ENCODE measurements at regions not wholly inside any gene's neighbourhood (a gene's known extent, or its start where the extent isn't known, plus 50 kb on each side); places are given as distances from the start of the nearest gene placed in this dataset.
"Not testable (repeated sequence)": the region's sequence is repeated elsewhere in the genome, so short reads cannot be mapped to it uniquely, and the experiment has no call there.

DNA sequence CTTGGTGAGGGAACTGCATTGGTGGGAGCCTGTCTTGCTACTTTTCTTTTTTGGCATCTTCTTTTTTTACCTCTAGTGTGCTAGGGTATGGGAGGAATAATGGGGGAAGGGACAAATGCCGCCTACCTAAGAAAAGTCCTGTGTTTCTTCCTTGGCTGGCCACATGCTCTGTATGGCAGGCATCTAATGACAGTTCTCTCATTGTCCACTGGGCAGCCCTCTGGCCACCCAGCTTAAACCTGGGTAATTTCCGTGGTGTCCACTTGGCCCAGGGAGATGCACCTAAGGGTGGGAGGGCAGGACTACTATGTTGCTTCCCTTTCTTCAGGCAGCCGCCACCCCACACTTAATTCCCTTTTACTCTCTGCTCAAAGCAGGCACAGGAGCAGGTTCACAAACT is 173.1 kb downstream of the YTHDC2 start:
- intact Hi-C loops (cut with micrococcal nuclease), result no loop called here
- DNase-seq, result no peak
- Mint-ChIP-seq H3K27ac (no peak overlapping the region), H3K4me1 (ENCODE audit: low read depth) (no peaks in the 10 kb centered on the region), H3K36me3 (ENCODE audit: low read depth) (no peaks in the 10 kb centered on the region), H3K4me3 (no peak overlapping the region), H3K9me3 (no peaks in the 10 kb centered on the region), H3K27me3 (ENCODE audit: low read depth) (peaks cover 18% of the 10 kb centered on the region)
- CTCF ChIA-PET, result no interaction called here

DNA sequence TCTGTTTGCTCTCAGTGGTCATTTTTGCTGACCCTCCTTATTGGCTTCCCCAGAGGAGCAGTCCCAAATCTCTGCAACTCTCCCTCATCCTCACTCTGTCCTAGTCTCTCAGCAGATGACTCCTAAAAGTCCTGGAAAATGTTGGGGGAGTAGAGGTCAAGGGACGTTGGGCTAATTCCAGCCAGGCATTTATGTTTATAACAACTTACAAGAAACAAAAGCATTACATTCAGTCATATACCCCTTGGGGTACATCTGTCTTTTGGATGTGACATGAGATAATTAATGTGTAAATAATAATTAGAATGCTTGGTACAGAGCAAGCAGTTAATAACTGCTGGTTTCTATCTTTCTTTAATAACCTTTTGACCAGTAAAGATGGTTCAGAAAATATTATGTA is 176.2 kb downstream of the YTHDC2 start:
- no peaks in the 10 kb centered on the region for H3K9me3 Mint-ChIP-seq
- CTCF ChIA-PET, result no interaction called here
- intact Hi-C loops (cut with micrococcal nuclease), result no loop called here
- peaks cover 38% of the 10 kb centered on the region for H3K27me3 Mint-ChIP-seq (ENCODE audit: low read depth)
- H3K4me1 Mint-ChIP-seq (ENCODE audit: low read depth), result no peaks in the 10 kb centered on the region
- no peak for DNase-seq
- no peak overlapping the region for H3K4me3 Mint-ChIP-seq
- no peaks in the 10 kb centered on the region for H3K36me3 Mint-ChIP-seq (ENCODE audit: low read depth)
- H3K27ac Mint-ChIP-seq, result no peak overlapping the region

DNA sequence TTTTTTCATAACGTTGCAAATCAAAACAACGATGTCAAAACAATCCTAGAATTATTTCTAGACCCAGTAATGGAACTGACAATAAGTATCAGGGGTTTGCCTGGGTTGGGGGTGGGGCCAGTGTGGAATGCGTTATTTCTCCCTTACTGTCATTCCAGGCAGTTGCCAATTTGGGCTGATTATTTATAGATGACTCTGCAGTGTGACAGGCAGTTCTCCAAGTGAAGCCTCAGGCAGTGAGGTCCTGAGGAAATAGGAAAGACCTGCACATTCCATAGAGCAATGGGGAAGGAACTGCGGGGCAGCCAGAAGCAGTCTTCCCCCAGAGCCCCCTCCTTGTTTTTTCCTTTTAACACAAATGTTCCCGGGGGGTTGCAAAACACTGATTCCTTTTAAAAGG is 179.0 kb downstream of the YTHDC2 start:
- no peak overlapping the region for H3K27ac Mint-ChIP-seq
- no peaks in the 10 kb centered on the region for H3K4me1 Mint-ChIP-seq (ENCODE audit: low read depth)
- peaks cover 47% of the 10 kb centered on the region for H3K27me3 Mint-ChIP-seq (ENCODE audit: low read depth)
- H3K36me3 Mint-ChIP-seq (ENCODE audit: low read depth), result no peaks in the 10 kb centered on the region
- H3K9me3 Mint-ChIP-seq, result no peaks in the 10 kb centered on the region
- DNase-seq, result no peak
- no peak overlapping the region for H3K4me3 Mint-ChIP-seq
- intact Hi-C loops (cut with micrococcal nuclease), result no loop called here
- CTCF ChIA-PET, result no interaction called here

DNA sequence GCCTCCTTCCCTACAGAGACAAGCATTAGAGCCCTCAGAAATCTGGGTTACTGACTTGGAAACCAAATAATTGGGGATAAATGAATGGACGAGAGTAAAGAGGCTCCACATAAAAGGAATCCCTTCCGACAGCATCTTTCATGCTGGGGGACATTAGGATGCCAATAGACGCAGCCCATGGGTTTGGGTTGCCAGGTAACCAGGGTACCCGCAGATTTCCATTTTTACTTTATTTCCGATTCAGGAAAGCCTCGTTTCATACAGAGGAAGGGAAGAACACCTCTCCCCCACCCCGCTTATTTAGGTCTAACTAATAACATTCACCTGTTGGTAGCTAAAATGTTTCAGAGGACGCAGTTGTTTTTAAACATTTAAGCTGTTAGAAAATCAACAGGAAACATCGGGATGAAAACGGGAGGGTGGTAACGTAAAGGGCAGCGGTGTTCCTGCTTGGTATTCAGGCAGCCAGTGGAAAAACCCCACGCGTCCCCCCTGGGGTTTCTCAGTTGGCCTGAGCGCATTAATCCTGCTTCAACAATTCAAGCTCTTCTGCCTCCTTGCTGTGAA is 179.5 kb downstream of the YTHDC2 start:
- Mint-ChIP-seq H3K4me3 (no peak overlapping the region), H3K36me3 (ENCODE audit: low read depth) (no peaks in the 10 kb centered on the region), H3K27me3 (ENCODE audit: low read depth) (peaks cover 51% of the 10 kb centered on the region), H3K27ac (no peak overlapping the region), H3K4me1 (ENCODE audit: low read depth) (no peaks in the 10 kb centered on the region), H3K9me3 (no peaks in the 10 kb centered on the region)
- DNase-seq, result no peak
- CTCF ChIA-PET, result no interaction called here
- intact Hi-C loops (cut with micrococcal nuclease), result no loop called here

DNA sequence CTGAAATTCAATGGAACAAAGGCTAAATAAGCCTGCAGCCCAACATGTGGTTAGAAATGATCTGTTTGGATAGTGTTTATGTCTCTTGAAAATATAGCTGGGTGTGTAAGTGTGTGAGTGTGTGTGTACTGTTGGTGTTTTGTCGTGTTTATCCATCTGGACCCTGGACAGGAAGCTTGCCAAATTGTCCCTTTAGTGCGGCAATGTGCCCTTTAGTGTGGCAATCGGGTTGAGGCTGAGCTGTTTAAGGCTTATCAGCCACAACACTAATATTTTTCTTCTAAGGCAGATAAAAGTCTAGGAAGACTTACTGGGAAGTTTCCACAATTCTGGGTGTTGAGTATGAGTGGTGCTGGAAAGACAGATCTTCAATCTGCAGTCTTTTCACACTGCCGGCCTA is 180.2 kb downstream of the YTHDC2 start:
- Mint-ChIP-seq H3K4me1 (ENCODE audit: low read depth) (no peaks in the 10 kb centered on the region), H3K9me3 (no peaks in the 10 kb centered on the region), H3K4me3 (no peak overlapping the region), H3K27ac (no peak overlapping the region), H3K36me3 (ENCODE audit: low read depth) (no peaks in the 10 kb centered on the region), H3K27me3 (ENCODE audit: low read depth) (peaks cover 49% of the 10 kb centered on the region)
- CTCF ChIA-PET, result no interaction called here
- DNase-seq, result no peak
- intact Hi-C loops (cut with micrococcal nuclease), result no loop called here

DNA sequence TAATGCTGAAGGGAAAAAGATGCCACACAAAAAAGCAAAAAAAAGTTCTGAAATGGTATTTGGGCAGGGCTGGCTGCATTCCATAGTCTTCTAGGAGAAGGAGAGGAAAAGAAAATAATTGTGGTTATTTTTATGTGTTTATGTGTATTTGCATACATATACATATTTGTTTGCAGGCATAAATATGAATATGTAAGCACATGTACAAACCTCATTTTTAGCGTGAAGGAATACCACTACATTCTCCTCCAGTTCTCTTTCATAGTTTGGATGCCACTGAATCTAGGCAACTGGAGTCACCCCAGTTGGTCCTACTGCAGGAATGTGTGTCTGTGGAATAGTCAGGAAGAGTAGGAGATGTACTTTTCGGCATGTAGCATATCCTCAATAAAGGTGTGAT is 181.1 kb downstream of the YTHDC2 start:
- Mint-ChIP-seq H3K27me3 (ENCODE audit: low read depth) (peaks cover 43% of the 10 kb centered on the region), H3K36me3 (ENCODE audit: low read depth) (no peaks in the 10 kb centered on the region), H3K9me3 (no peaks in the 10 kb centered on the region), H3K4me1 (ENCODE audit: low read depth) (no peaks in the 10 kb centered on the region), H3K27ac (no peak overlapping the region), H3K4me3 (no peak overlapping the region)
- no peak for DNase-seq
- CTCF ChIA-PET, result interaction anchor here (0.6 kb wide), 1 partner anchor 1486 kb away, joined by 3 read pairs; no protein-coding TSS in a partner anchor
- intact Hi-C loops (cut with micrococcal nuclease), result no loop called here

DNA sequence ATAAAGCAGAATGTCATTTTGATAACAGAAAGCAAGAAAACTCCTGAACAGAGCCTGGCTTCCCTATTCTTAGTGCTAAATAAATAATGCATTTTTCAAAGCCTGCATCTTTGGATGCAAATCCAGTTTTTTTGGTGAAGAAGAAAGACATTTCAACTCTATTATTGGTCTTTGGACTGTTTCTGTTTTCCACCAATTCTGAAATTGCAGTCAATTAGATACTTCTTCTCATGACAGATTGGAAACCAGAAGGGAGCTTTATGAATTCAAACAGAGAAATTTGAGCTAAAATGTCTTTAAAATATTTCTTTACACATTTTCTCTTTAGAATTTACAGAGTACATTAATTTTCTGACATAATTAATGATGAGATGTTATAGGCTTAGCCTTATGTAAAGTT is 189.8 kb downstream of the YTHDC2 start:
- H3K4me3 Mint-ChIP-seq, result no peak overlapping the region
- peaks cover 20% of the 10 kb centered on the region for H3K9me3 Mint-ChIP-seq
- H3K4me1 Mint-ChIP-seq (ENCODE audit: low read depth), result no peaks in the 10 kb centered on the region
- peaks cover 8% of the 10 kb centered on the region for H3K27me3 Mint-ChIP-seq (ENCODE audit: low read depth)
- no peaks in the 10 kb centered on the region for H3K36me3 Mint-ChIP-seq (ENCODE audit: low read depth)
- CTCF ChIA-PET, result interaction anchor here (0.5 kb wide), 1 partner anchor 630 kb away, joined by 3 read pairs; no protein-coding TSS in a partner anchor
- DNase-seq, result no peak
- no peak overlapping the region for H3K27ac Mint-ChIP-seq
- intact Hi-C loops (cut with micrococcal nuclease), result no loop called here

DNA sequence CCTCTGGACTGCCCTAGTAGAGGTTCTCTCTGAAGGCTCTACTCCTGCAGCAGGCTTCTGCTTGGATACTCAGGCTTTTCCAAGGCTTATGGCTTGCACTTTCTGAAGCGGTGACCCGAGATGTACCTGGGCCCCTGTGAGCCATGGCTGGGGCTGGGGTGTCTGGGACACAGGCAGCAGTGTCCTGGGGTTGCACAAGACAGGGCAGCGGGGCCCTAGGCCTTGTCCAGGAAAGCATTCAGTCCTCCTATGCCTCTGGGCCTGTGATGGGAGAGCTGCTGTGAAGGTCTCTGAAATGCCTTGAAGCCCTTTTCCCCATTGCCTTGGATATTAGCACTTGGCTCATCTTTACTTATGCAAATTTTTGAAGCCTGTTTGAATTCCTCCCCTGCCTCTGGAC is 192.2 kb downstream of the YTHDC2 start:
- intact Hi-C loops (cut with micrococcal nuclease), result no loop called here
- CTCF ChIA-PET, result no interaction called here
- Mint-ChIP-seq H3K4me1 (ENCODE audit: low read depth) (no peaks in the 10 kb centered on the region), H3K4me3 (no peak overlapping the region), H3K27ac (no peak overlapping the region), H3K36me3 (ENCODE audit: low read depth) (no peaks in the 10 kb centered on the region), H3K9me3 (peaks cover 20% of the 10 kb centered on the region), H3K27me3 (ENCODE audit: low read depth) (peaks cover 14% of the 10 kb centered on the region)
- no peak for DNase-seq

DNA sequence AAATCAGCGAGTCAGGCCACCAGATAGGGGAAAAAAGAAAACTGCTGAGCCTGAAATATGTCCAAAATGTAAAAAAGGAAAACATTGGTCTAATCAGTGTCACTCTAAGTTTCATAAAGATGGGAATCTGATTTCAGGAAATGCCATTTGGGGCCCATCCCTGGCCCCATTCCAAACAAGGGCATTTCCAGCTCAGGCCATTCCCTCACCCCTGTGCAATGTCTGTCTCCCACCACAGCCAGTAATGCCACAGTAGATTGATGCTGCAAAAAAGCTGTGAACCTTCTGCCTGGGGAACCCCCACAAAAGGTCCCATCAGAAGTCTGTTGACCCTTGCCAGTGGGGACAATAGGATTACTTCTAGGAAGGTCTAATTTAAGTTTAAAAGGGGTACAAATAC is 199.6 kb downstream of the YTHDC2 start:
- no peak for DNase-seq
- Mint-ChIP-seq H3K9me3 (peaks cover 20% of the 10 kb centered on the region), H3K4me3 (no peak overlapping the region), H3K36me3 (ENCODE audit: low read depth) (peaks cover 2% of the 10 kb centered on the region), H3K27me3 (ENCODE audit: low read depth) (peaks cover 9% of the 10 kb centered on the region), H3K4me1 (ENCODE audit: low read depth) (no peaks in the 10 kb centered on the region), H3K27ac (no peak overlapping the region)
- intact Hi-C loops (cut with micrococcal nuclease), result no loop called here
- CTCF ChIA-PET, result no interaction called here

DNA sequence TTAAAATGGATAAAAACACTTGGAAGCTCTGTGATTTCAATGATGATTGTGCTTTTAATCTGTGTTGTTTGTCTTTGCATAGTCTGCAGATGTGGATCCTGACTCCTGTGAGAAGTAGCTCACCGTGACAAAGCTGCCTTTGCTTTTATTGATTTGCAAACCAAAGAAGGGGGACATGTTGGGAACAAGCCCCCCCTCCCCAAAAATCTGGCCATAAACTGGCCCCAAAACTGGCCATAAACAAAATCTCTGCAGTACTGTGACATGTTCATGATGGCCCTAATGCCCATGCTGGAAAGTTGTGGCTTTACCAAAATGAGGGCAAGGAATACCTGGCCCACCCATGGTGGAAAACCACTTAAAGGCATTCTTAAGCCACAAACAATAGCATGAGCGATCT is 202.4 kb downstream of the YTHDC2 start:
- H3K4me3 Mint-ChIP-seq; CTCF ChIA-PET; H3K36me3 Mint-ChIP-seq (ENCODE audit: low read depth); intact Hi-C loops (cut with micrococcal nuclease); H3K4me1 Mint-ChIP-seq (ENCODE audit: low read depth); H3K27ac Mint-ChIP-seq; DNase-seq; H3K27me3 Mint-ChIP-seq (ENCODE audit: low read depth): not testable (repeated sequence)
- peaks cover 21% of the 10 kb centered on the region for H3K9me3 Mint-ChIP-seq

DNA sequence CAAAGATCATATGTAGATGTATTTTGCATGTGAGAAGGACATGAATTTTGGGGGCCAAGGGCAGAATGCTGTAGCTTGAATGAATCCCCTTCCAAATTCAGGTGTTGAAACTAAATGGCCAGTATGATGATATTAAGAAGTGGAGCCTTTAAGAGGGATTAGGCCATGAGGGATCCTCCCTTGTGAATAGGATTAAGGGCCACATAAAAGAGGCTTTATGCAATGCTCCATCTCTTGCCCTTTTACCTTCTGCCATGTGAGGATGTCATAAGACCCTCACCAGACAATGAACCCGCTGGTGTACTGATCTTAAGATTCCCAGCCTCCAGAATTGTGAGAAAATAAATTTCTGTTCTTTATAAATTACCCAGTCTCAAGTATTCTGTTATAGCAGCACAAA is 206.1 kb downstream of the YTHDC2 start:
- CTCF ChIA-PET, result no interaction called here
- intact Hi-C loops (cut with micrococcal nuclease), result no loop called here
- no peaks in the 10 kb centered on the region for H3K36me3 Mint-ChIP-seq (ENCODE audit: low read depth)
- H3K4me3 Mint-ChIP-seq, result no peak overlapping the region
- H3K9me3 Mint-ChIP-seq, result peaks cover 15% of the 10 kb centered on the region
- H3K27ac Mint-ChIP-seq, result no peak overlapping the region
- DNase-seq, result no peak
- H3K4me1 Mint-ChIP-seq (ENCODE audit: low read depth), result no peaks in the 10 kb centered on the region
- no peaks in the 10 kb centered on the region for H3K27me3 Mint-ChIP-seq (ENCODE audit: low read depth)

DNA sequence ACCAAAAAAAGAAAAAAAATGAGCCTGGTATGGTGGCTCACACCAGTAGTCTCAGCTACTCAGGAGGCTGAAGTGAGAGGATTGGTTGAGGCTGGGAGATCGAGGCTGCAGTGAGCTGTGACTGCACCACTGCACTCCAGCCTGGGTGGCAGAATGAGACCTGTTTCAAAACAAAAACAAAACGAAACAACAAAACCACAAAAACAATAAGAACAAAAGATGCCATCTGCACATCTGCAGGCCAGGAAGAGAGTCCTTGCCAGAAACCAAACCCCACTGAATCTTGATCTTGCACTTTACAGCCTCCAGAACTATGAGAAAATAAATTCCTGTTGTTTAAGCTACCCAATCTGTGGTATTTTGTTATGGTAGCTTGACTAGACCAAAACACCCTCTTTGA is 207.7 kb downstream of the YTHDC2 start:
- H3K4me3 Mint-ChIP-seq, result no peak overlapping the region
- H3K4me1 Mint-ChIP-seq (ENCODE audit: low read depth), result no peaks in the 10 kb centered on the region
- intact Hi-C loops (cut with micrococcal nuclease), result no loop called here
- H3K9me3 Mint-ChIP-seq, result peaks cover 8% of the 10 kb centered on the region
- H3K36me3 Mint-ChIP-seq (ENCODE audit: low read depth), result no peaks in the 10 kb centered on the region
- no peak for DNase-seq
- H3K27ac Mint-ChIP-seq, result no peak overlapping the region
- CTCF ChIA-PET, result no interaction called here
- H3K27me3 Mint-ChIP-seq (ENCODE audit: low read depth), result no peaks in the 10 kb centered on the region

DNA sequence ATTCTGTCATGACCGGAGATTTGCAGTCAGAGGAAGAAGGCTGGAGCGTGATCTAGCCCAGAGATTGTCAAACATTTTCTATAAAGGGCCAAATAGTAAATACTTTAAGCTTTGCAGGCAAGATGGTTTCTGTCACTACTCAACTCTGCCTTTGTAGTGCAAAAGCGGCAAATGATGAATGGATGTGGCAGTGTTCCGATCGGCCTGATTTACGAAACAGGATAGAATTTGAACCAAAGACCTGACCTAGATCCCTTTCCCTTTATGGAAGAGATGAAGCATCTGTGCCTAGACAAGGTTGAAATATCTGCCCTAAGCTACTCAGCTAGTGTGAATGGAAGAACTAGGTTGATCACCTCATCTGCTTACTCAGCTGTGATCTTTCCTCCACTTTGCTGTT is 209.5 kb downstream of the YTHDC2 start:
- no peak for DNase-seq
- no peaks in the 10 kb centered on the region for H3K36me3 Mint-ChIP-seq (ENCODE audit: low read depth)
- no peaks in the 10 kb centered on the region for H3K4me1 Mint-ChIP-seq (ENCODE audit: low read depth)
- no peaks in the 10 kb centered on the region for H3K27me3 Mint-ChIP-seq (ENCODE audit: low read depth)
- peaks cover 1% of the 10 kb centered on the region for H3K9me3 Mint-ChIP-seq
- no peak overlapping the region for H3K4me3 Mint-ChIP-seq
- H3K27ac Mint-ChIP-seq, result no peak overlapping the region
- intact Hi-C loops (cut with micrococcal nuclease), result no loop called here
- CTCF ChIA-PET, result no interaction called here

DNA sequence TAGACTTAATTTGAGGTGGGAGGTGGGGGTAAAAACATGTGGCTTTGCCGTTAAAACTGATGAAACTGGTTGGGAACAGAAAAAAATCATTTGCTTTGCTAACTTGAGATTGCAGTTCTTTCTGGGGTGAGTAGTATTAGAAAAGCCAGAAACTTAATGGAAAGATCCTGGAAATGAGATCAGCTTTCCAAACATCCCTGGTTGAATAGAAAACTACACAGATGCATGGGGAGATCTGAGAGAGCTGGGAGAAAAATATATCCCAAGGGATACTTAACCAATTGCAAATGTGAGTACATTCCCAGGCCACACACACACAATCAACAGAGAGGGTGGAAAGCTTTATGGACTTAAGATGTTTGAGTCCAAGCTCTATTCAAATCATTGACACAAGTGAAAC is 222.3 kb downstream of the YTHDC2 start:
- intact Hi-C loops (cut with micrococcal nuclease), result no loop called here
- Mint-ChIP-seq H3K27me3 (ENCODE audit: low read depth) (peaks cover 11% of the 10 kb centered on the region), H3K36me3 (ENCODE audit: low read depth) (no peaks in the 10 kb centered on the region), H3K9me3 (no peaks in the 10 kb centered on the region), H3K4me1 (ENCODE audit: low read depth) (no peaks in the 10 kb centered on the region), H3K27ac (no peak overlapping the region), H3K4me3 (no peak overlapping the region)
- DNase-seq, result no peak
- CTCF ChIA-PET, result no interaction called here

All from activated naive CD4-positive, alpha-beta T cell treated with anti-CD3 and anti-CD28 coated beads for 36 hours (primary cell).